Endodermal cell (in vitro differentiated cells): ENCODE measurements at regions not wholly inside any gene's neighbourhood (a gene's known extent, or its start where the extent isn't known, plus 50 kb on each side); places are given as distances from the start of the nearest gene placed in this dataset.

Experiments used
- DNase-seq: peaks from one replicate; pipeline ENCODE4 v3.0.0-alpha.2; 2017
- H3K27ac ChIP-seq: 2 replicates; pipeline ENCODE4 v1.5.1; 2013; ENCODE audit warnings: mild to moderate bottlenecking, low read depth, low read length, moderate library complexity
- H3K27me3 ChIP-seq: 2 replicates; pipeline ENCODE4 v1.6.1; 2013; ENCODE audit warnings: mild to moderate bottlenecking, low read length, moderate library complexity; ENCODE audit not compliant: insufficient read depth, control insufficient read depth, poor library complexity, severe bottlenecking
- H3K36me3 ChIP-seq: 2 replicates; pipeline ENCODE4 v1.7.0; 2013; ENCODE audit warnings: mild to moderate bottlenecking, low read length, moderate library complexity; ENCODE audit not compliant: control insufficient read depth, insufficient read depth
- H3K4me1 ChIP-seq: one replicate; pipeline ENCODE4 v1.7.0; 2013; ENCODE audit warnings: low read length; ENCODE audit not compliant: control insufficient read depth, insufficient read depth
- H3K4me3 ChIP-seq: 2 replicates; pipeline ENCODE4 v1.5.1; 2013; ENCODE audit warnings: mild to moderate bottlenecking, low read length, moderate library complexity
- H3K9ac ChIP-seq: 2 replicates; pipeline ENCODE4 v1.6.1; 2013; ENCODE audit warnings: mild to moderate bottlenecking, low read length, moderate library complexity; ENCODE audit not compliant: poor library complexity, severe bottlenecking; ENCODE audit errors: extremely low read depth
- H3K9me3 ChIP-seq: 2 replicates; pipeline ENCODE4 v1.6.1; 2013; ENCODE audit warnings: mild to moderate bottlenecking, low read length, moderate library complexity; ENCODE audit not compliant: control insufficient read depth
- H3K27ac Mint-ChIP-seq: 2 replicates; pipeline ENCODE4 v1.8.0; 2020; ENCODE audit warnings: mixed read lengths
- H3K27me3 Mint-ChIP-seq: 2 replicates; pipeline ENCODE4 v1.8.0; 2021; ENCODE audit warnings: mild to moderate bottlenecking, mixed read lengths; ENCODE audit not compliant: insufficient read depth
- H3K36me3 Mint-ChIP-seq: 2 replicates; pipeline ENCODE4 v1.8.0; 2020; ENCODE audit warnings: low read depth, mixed read lengths
- H3K4me1 Mint-ChIP-seq: 2 replicates; pipeline ENCODE4 v1.8.0; 2020; ENCODE audit warnings: mixed read lengths
- H3K4me3 Mint-ChIP-seq: 2 replicates; pipeline ENCODE4 v1.8.0; 2020; ENCODE audit warnings: mild to moderate bottlenecking, moderate library complexity, mixed read lengths
- H3K9me3 Mint-ChIP-seq: 2 replicates; pipeline ENCODE4 v1.8.0; 2020; ENCODE audit warnings: mild to moderate bottlenecking, mixed read lengths
- CTCF ChIP-seq: fragments of 200-600 bp; sonication (generic); conservative IDR thresholded peaks from 2 replicates; pipeline ENCODE4 v1.5.0; 2021; ENCODE audit warnings: antibody characterized with exemption, mild to moderate bottlenecking
- WGBS, 2 experiments: methylation state at CpG; one replicate each; pipeline versions ENCODE4 v1.1.5 to v1.1.7; 2013; ENCODE audit warnings: missing lambda C conversion rate in 2 of 2, mixed read lengths in 1 of 2; ENCODE audit not compliant: insufficient coverage in 1 of 2, insufficient read length in 1 of 2; 5-methylcytosine and 5-hydroxymethylcytosine counted together

DNA sequence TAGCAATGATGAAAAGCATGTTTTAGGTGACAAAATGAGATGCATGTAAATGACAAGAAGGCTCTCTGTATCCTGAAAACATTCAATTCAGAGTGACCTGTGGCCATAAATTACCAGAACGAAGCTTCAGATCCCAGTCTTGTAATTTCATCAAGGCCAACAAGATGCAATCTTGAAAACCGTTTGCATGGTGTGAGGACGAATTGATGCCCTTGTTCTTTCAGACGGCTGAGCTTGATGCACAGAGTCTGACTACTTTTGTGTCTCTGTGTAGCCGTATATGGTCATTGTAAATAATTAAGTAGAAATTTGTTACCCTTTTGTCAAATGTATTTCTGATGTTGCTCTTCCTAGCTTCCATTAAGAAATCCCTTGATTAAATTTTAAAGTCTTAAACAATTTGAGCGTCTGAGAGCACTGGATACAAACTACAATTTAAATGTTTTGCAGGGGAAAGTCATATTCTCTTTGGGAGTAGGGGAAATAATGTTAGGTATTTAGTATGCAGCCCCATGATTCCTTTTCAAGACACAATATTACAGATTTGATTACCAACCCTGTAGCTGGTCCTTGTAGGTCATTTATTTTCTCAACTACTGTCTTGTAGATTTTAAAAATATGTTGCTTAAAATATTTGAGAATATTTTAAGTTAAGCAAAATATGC lies 125.8 kb upstream of the PCDH9 start:
- DNase-seq = no peak

DNA sequence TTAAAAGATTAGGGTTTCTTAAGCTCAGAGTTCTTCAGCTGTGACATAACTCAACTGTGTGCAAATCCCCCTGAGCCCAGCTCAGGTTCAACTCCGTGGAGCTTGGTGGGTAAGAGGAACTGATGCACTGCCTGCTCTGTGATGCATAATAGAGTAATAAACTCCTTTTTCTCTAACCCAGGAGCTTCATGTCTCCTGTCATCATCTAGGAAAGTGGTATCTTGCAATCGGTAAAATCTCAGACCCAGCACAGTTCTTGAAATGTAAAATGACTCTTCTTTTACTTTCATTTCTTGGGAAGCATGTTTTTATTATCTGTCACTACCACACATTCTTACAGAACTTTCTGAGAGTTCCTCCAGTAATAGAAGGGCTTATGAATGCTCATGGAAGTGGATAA lies 123.8 kb upstream of the PCDH9 start:
- Histone ChIP-seq H3K4me3 (no peak overlapping the region), H3K27ac (no peak overlapping the region), H3K9ac (no peak overlapping the region), H3K36me3 (no peaks in the 10 kb centered on the region), H3K27me3 (no peaks in the 10 kb centered on the region), H3K9me3 (no peaks in the 10 kb centered on the region), H3K4me1 (no peaks in the 10 kb centered on the region)
- no peak for DNase-seq
- Mint-ChIP-seq H3K4me3 (no peak overlapping the region), H3K4me1 (no peaks in the 10 kb centered on the region), H3K27me3 (no peaks in the 10 kb centered on the region), H3K36me3 (no peaks in the 10 kb centered on the region), H3K27ac (no peak overlapping the region), H3K9me3 (no peaks in the 10 kb centered on the region)
- WGBS, 2 experiments = 73 to 83% methylated on average over 2 of the region's 2 CpGs
- no peak for TF ChIP-seq CTCF

More for the DNA sequence above, 125.8 kb upstream of the PCDH9 start:
- TF ChIP-seq CTCF = no peak
- Histone ChIP-seq H3K9me3 (no peaks in the 10 kb centered on the region), H3K36me3 (no peaks in the 10 kb centered on the region), H3K4me3 (no peak overlapping the region), H3K27me3 (no peaks in the 10 kb centered on the region), H3K9ac (no peak overlapping the region), H3K27ac (no peak overlapping the region), H3K4me1 (no peaks in the 10 kb centered on the region)
- no peaks in the 10 kb centered on the region for H3K4me1 Mint-ChIP-seq
- H3K27ac Mint-ChIP-seq = no peak overlapping the region
- no peak overlapping the region for H3K4me3 Mint-ChIP-seq
- no peaks in the 10 kb centered on the region for H3K9me3 Mint-ChIP-seq
- WGBS, 2 experiments = 85 to 92% methylated on average over 3 to 6 of the region's 6 CpGs
- H3K36me3 Mint-ChIP-seq = no peaks in the 10 kb centered on the region
- no peaks in the 10 kb centered on the region for H3K27me3 Mint-ChIP-seq

DNA sequence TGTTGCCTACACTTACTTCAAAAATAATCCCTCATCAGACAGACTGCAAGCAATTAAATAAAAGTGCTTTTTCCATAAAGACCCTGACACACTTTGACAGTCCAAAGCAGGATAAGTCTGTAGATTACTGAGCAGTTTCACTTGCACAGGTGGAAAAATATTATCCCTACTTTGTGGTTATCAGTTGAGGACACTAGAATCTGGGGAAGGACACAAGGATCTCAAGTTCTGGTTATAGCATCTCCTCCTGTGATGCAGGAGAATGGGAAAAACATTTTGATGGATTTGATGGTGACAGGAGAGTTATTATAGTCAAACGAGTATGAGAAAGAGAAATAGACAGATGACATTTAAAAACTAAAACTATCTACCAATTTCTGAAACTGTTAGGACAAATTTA lies 122.9 kb upstream of the PCDH9 start:
- TF ChIP-seq CTCF = no peak
- H3K36me3 Mint-ChIP-seq = no peaks in the 10 kb centered on the region
- WGBS, 2 experiments = no CpG with 5 or more reads among the region's 1 CpG
- no peaks in the 10 kb centered on the region for H3K4me1 Mint-ChIP-seq
- Histone ChIP-seq H3K36me3 (no peaks in the 10 kb centered on the region), H3K27ac (no peak overlapping the region), H3K4me1 (no peaks in the 10 kb centered on the region), H3K9me3 (no peaks in the 10 kb centered on the region), H3K4me3 (no peak overlapping the region), H3K9ac (no peak overlapping the region), H3K27me3 (no peaks in the 10 kb centered on the region)
- H3K27ac Mint-ChIP-seq = no peak overlapping the region
- H3K4me3 Mint-ChIP-seq = no peak overlapping the region
- DNase-seq = no peak
- no peaks in the 10 kb centered on the region for H3K9me3 Mint-ChIP-seq
- H3K27me3 Mint-ChIP-seq = no peaks in the 10 kb centered on the region
